ENCODE measurements at regions not wholly inside any gene's neighbourhood (a gene's known extent, or its start where the extent isn't known, plus 50 kb on each side); places are given as distances from the start of the nearest gene placed in this dataset.

DNA sequence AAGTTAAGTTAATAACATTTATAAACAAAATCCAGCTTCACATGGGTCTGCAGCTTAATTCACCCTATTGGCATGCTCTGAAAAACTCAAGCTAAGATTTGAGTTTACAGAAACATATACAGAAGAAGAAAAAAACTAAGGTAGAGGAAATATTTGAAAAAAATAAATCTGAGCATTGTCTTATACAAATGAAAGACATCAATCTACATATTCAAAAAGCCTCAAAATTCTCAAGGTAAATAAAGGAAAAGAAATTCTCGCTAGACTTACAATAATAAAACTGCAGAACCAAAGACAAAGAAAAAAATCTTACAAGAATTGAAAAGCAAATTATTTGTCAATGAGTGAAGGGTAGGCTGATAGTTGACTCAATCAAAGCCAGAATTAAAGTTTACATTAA is 493.4 kb downstream of the CETN3 start:
- TF ChIP-seq, protein P1, sequence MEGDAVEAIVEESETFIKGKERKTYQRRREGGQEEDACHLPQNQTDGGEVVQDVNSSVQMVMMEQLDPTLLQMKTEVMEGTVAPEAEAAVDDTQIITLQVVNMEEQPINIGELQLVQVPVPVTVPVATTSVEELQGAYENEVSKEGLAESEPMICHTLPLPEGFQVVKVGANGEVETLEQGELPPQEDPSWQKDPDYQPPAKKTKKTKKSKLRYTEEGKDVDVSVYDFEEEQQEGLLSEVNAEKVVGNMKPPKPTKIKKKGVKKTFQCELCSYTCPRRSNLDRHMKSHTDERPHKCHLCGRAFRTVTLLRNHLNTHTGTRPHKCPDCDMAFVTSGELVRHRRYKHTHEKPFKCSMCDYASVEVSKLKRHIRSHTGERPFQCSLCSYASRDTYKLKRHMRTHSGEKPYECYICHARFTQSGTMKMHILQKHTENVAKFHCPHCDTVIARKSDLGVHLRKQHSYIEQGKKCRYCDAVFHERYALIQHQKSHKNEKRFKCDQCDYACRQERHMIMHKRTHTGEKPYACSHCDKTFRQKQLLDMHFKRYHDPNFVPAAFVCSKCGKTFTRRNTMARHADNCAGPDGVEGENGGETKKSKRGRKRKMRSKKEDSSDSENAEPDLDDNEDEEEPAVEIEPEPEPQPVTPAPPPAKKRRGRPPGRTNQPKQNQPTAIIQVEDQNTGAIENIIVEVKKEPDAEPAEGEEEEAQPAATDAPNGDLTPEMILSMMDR (IDR thresholded peaks at IDR 0.05 in 8 of 11, conservative IDR thresholded peaks at IDR 0.05 in 3 of 11): no peak
- TF ChIP-seq POLR2A (IDR thresholded peaks at IDR 0.05): no peak

All from spleen (tissue), 7 donors.